Activated CD8-positive, alpha-beta memory T cell treated with anti-CD3 and anti-CD28 coated beads for 4 hours (primary cell): ENCODE measurements at regions not wholly inside any gene's neighbourhood (a gene's known extent, or its start where the extent isn't known, plus 50 kb on each side); places are given as distances from the start of the nearest gene placed in this dataset.
"Not testable (repeated sequence)": the region's sequence is repeated elsewhere in the genome, so short reads cannot be mapped to it uniquely, and the experiment has no call there.

Experiments used
- DNase-seq, 2 donors: peaks; one replicate each; pipeline ENCODE4 v3.0.0-alpha.2; 2020; ENCODE audit warnings: low read depth in 2 of 2

DNA sequence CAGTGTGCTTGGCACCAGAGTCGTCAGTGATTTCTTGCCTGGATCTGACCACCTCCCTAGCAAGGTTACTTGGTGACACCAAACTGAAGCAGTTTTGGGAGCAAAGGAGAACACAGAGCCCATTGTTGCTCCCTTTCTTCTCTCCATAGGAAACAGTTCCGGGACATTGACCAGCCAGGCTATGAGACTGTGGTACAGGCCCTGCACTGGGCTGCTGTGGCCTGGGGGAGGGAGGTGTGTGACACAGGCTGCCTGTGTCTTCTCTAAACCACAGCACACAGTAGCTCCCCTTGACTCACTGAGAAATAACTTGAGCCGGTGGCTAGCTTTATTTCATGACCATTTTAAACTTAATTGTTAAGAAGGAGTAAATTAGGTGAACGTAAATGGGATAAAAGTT, 214.8 kb upstream of the UBL3 start:
- no peak for DNase-seq

DNA sequence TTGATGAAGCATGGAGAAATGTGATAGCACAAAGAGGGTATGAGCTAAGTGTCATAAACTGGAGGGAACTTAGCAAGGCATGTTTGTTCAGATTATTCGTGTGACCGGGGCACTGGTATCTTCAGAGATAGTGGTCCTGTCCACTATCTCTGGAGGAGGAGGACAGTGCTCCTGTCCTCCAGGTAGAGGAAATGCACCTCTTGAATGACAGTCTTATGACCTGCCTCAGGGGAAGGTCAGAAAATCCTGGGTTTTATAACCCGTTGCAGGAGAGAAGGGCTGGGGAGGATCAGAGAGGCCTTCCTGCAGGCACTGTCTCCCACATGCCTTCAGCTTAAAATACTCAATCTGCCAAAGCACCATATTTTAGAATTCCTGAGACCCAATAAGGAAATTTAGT, 213.5 kb upstream of the UBL3 start:
- DNase-seq = no peak

DNA sequence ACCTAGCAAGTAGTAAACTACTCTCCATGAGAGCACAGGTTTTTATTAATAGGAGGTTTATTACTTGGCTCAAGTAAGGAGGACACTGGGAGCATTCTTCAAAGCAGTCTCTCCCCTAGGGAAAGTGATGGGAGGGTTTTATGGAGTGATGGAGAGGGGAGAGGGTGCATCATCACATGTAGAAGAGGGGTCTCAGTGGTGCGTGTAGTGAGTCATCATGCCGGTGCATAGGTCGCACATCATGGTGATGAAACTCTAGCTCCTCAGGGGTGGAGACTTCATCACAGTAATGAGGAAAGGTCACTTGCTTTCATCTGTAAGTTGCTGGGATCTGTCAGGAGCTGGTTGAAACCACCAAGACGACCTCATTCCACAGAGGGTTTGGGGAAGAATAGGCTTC, 210.8 kb upstream of the UBL3 start:
- no peak for DNase-seq

DNA sequence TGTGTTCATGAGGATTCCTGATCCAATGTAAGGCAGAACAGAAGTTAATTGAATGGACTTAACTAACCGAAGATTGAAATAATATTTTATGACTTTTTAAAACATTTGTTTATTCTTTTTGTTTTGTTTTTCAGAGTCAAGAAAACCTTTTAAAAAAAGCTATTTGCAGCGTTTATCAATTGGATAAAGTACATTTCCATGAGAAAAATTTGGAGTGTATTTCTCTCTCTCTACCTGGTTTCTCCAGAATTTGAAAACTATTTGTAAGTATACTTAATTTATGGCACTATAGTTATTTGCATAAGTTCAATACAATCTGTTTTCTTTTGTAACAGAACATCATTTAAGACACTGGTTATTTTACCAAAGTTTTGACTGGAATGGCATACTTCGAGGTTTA, 208.0 kb upstream of the UBL3 start:
- DNase-seq = no peak

DNA sequence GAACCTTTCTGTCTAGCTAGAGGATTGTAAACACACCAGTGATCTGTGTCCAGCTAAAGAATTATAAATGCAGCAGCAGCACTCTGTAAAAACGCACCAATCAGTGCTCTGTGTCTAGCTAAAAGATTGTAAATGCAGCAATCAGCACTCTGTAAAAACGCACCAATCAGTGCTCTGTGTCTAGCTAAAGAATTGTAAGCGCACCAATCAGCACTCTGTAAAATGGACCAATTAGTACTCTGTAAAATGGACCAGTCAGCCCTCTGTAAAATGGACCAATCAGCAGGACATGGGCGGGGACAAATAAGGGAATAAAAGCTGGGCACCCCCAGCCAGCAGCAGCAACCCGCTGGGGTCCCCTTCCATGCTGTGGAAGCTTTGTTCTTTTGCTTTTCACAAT, 204.1 kb upstream of the UBL3 start:
- not testable (repeated sequence) for DNase-seq

DNA sequence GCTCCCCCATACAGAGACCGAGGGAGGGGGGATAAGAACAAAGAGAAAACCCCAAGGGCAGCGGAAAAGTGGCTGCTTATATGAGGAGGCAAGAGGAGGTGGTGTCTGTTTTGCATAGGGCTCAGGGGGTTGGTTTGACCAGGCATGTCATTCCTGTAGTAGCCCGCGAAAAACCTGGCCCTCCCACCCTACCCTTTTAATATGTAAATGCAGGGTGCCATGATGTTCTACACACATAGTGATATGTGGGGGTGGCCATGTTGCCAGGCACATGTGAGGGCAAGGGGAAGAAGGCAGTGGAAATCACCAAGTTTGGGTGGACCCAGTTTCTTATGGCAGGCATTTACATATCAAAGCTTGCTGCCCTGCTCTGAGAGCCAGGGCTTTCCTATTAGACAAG, 203.5 kb upstream of the UBL3 start:
- no peak for DNase-seq

DNA sequence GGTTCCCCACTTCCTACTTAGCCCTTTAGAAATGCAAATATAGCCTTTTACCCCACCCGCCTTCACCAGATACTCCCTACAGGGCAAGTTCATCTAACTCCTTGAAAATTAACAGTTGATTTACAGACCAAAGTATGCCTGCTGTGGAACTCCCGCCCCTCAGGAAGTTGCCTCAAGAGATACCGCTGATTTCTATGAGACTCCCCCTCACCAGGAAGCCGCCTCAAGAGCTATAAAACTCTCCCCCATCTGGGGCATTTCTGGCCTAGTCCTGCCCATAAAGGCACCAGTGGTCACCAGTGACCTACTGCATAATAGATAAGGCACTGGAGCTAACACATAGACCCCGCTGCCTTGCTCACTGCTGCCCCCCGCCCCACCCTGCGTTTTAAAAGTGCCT, 201.7 kb upstream of the UBL3 start:
- DNase-seq = no peak

DNA sequence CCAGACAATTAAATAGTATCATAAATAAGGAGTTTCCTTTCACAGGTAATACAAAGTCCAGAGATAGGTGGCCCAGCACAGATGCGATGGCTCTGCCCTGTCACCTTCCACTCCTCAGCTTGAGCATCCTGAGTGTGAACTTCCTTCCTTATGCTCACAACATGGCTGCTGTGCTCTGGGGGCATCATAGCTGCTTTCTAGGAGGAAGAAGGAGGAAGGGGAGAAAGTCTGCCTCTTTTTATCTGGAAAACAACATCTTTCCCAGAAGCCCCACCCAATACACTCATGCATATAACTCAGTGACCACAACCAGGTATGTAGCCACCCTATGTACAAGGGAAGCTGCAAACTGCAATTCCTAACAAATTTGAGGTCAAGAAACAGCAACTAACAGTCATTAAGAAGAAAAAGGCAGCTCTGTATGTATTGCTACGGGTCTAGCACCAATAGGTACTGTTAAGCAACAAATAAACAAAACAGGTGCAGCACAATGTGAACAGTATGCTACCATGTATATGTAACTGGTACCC, 201.2 kb upstream of the UBL3 start:
- no peak for DNase-seq

DNA sequence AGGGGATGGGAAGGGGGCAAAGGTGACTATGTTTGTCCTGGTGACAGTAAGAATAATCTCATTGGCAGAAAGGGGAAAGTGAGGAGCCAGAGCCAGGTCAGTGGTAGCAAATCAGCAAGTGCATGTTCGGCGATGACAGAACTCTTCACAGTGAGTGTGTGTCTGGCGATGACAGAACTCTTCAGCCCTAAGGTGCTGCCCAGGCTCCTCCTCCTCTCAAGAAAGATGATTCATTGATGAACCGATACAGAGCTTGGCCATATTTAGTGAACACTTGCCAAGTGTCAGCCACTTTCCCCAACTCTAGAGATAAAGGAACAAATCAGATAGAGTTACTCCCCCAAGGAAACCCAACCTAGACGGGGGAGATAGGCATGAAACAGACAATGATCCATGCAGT, 199.3 kb upstream of the UBL3 start:
- DNase-seq = no peak

DNA sequence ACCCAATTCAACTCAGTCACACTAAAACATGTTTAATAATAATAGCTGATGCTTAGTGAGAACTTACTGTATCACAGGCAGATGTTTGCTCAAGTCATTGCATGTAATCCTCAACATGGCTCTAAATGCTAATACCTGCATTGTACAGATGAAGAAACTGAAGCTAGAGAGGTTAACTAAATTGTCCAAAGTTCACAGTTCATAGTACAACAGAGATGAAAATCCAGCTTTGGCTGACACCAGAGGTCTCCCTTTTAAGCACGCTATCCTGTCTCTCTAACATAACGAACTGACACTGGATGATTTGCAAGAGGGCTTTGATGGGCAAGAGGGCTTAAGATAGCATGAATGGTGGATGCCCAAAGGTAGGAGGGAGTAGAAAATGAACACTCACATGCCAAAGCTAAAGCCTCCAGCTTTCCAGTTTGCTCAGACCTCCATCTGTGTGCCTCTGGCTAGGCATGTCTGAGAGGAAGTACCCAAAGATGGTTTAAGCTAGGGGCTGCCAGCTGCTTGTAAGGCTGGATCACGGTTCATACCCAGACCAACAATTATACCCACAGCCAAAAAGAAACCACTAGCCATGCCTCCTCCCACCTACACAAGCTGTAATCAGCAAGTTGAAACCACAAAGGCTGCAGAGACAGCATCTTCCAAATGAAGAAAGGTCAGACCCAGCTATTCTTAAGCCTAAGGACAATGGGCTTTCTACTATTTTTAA, 196.9 kb upstream of the UBL3 start:
- DNase-seq = no peak

DNA sequence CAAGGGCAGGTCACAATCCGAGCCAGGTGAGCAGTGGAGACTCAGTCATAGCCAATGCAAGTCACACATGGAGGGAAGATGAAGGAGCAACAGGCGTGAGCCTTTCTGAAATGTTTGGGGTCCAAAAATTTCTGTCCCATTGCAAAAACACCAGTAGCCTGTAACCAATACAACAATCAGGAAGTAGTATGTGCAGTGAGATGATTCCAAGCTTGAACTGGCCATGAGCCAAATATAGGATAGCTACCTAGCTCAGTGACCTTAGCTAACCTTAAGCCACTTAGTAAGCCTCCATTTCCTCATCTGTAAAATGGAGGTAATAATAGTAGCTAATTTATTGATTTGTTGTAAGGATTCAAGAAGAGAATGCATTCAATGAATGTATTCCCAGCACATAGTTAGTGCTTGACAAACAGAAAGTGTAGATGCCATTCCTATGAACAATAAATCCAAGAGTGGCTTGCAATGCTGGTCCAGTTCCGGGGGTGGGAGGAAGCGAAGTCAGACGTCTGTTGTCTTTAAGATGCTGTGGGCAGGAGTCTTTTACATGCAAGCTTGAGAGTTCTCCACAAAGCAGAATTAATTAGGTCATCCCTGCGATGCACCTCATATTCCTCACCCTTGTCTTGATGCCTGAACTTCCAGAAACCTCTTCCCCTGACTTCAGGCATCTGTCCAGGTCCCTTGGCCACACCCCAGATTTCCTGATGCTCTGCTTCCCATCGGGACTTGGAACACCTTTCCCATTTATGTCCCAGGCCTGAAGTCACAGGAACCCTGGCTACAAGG, 195.7 kb upstream of the UBL3 start:
- DNase-seq = no peak

DNA sequence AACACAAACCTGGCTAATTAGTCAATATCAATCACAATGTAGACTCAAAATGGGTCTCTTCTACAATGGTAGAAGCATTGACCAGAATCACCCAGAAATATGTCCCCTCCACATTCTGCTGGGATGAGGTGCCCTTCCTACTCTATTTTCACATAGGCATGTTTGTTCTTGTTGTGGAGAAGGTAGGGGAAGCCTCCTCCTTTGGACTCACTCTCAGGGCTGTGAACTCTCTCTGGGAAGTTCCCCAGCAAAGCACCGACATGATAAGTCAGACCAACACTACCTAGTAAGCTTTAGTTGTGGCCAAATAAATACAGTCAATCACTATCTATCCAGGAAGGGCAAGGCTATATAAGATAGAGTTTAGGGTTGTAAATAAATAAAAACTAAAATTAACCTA, 194.5 kb upstream of the UBL3 start:
- DNase-seq = no peak

DNA sequence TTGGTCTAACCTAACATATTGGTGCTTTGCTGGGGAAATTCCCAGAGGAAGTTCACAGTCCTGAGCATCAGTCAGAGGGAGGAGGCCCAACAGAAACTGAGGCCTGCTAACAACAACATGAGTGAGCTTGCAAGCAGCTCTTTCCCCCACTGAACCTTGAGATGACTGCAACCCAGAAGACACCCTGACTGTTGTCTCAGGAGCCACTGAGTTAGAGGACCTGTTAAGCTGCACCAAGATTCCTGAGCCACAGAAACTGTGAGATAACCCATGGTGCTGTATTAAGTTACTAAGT, 193.2 kb upstream of the UBL3 start:
- no peak for DNase-seq

DNA sequence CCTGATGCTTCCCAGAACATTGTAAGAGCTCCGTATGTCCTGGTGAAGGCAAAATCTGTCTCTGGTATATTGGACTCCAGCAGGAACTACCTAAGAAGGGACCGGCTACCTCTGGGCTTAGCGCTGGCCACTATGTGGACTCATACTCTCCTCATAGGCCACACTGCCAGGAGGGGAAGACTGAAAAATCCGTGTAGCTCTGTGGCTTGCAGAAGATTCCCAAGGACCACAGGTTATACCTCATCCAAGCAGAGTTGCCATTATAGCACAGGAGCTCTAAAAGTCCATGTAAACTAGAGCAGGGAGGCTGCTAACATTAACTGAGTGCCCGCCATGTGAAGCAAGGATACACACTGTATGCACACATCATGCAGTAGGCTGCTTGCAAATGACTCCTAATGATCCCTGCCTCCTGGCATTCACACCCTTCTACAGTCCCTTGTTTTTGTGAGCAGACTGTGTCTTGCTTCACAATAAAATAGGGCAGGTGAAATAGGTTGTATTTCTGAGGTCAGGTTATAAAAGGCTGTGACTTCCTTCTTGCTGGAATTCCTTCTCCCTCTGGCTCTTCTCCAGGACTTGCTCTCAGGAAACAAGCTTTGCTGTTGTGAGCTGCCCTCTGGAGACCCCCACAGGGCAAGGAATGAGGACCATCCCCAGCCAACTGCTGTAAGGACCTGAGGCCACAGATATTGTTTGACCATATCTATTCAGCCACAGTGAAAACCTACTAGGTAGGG, 192.6 kb upstream of the UBL3 start:
- no peak for DNase-seq

DNA sequence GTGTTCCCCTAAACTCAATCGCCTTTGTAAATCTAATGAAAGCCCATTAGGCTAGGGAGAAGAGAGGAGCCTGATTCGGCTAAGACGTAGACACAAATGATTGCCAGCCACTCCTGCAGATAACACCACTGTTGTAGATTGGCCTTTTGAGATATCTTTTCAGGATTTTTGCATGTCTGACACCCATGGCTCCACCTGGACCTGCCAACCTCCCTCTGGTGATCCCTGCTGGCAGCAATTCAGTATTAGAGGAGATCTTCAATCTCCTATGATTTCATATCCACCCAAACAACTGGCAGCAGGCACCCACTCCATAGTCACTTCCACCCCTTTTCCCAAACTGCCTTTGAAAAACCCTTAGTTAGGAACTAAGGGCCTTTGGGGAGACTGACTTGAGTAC, 191.9 kb upstream of the UBL3 start:
- no peak for DNase-seq

DNA sequence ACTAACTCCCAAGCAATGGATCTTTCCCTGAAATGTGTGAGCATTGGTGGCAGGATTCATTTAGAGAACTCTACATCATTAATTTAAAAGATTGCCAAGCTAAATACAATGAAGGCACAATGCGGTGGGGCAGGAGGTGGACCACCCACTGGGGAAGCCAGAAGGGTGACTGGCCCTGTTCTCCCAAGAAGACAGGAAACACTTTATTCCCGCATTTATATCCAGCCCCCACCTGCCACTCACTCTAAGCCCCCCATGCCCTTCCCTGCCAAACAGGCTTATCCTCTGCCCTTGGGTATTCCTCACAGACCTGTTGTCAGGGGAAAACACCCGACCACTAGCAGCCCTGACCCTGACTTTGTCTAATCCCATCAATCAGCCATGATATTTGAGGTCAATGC, 189.1 kb upstream of the UBL3 start:
- no peak for DNase-seq

DNA sequence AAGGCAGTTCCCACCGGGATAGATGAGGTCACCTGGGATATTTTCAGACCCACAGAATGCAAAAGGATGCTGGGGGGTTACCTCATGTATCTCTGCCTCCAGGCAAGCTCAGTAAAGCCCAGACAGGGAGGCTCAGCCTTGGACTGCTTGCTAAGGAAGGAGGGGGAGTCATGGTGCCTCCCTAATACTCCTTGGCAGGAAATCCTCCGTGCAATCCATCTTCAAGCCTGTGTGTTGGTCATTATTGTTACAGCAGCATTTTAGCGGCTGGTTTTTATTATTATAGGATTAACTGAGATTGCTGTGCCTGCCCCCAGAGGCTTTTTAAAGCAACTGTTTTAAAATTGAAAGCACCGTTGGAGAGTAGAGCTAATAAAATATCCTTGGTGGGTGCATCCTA, 188.5 kb upstream of the UBL3 start:
- DNase-seq = no peak

DNA sequence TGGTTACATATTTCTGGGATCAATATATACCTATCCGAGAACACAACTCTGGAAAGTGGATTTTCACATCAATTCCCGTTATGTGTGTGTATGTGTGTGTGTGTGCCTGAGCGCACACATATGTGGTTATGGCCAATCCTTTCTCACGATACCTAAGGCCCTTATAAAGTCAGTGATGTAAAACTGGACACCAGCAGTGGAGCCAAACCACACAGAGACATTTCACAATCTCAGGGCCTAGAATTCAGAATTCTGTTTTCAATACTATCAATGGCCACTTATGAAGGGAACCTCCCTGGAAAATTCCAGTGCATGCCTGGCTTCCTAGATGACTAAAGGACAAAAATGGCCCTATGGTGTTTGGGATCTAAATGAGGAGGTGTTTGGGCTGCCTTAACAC, 187.3 kb upstream of the UBL3 start:
- no peak for DNase-seq

DNA sequence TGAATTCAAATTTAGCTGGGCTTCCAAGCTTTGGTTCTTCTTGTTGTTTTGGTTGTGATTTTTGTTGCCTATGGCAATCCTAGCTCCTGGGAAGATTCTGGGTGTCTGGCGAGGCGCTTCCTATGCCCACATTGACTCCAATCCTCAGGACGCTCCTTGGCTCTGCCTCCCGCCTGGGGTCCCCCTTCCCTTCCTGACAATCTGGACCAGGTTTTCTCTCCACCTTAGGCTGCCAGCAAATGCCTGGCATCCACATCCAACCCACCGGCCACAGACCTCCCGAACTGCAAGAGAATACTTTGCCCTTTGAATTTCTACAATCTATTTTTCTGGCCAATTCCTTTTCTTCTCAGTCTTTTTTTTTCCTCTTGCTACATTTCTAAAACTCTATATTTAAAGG, 186.9 kb upstream of the UBL3 start:
- no peak for DNase-seq

DNA sequence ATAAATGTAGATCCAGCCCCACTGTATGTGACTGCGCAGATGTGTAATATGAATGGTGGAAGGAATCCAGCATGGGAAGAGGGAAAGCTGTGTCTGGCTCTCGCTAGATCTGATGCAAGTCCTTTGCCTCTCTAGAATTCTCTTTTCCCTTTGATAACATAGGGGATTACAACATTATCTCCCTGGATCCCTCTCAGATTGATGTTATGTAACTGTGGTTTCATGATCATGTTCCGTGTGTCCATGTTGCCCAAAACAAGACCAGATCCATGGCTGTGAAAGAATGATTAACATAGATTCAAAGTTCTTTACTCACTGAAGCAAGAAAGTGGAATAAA, 184.0 kb upstream of the UBL3 start:
- DNase-seq = no peak

DNA sequence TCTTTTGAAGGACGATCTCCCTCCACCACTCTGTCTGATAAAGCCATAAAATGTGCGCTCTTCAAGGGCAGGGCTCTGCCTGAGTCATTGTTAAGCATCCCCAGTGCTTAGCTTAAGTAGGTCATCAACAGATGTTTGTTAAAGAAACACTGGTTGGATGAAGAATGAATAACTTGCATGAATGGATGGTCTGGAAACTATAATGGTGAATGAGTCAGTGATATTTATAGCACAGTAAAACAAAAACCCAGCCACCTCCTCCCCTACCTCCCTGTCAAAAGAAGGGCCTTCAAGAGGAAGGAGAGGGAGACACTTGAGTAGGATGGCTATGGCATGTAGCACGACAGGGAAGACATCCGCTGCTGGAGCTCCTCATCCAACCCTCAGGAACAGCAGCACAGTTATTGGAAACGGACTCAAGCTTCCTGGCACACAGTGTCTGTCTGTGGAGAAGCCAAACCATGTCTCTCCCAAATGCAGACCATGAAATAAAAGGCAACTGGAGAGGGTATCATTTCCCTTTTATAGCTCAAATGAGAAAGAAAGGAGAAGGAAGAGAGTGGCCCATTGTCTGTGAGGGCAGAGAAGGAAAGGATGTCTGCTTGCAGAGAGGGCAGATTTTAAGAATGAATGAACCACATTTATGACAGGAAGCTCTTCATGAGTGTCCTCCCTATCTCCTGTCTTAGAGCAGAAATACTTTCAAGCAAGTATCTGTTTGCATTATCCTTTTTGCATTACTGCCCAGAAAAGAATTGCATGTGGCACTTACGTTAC, 183.5 kb upstream of the UBL3 start:
- no peak for DNase-seq

DNA sequence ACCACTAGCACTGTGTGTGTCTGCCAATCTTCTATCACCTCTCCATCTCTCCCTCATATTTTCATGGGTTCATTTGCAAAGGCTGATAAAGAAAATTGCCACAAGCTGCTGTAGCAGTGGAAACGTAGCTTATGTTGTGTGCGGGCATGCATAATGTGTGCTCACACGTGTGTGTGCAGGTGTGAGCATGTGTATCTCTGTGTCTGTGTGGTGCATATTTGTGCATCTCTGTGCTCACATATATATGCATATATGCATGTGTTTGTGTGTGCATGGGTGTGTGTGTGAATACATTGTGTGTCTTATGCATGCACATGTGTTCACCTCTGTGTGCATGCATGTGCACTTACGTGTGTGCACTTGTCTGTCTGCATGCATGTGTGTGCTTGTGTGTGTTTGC, 181.8 kb upstream of the UBL3 start:
- DNase-seq = no peak
